ENCODE measurements at regions not wholly inside any gene's neighbourhood (a gene's known extent, or its start where the extent isn't known, plus 50 kb on each side); places are given as distances from the start of the nearest gene placed in this dataset.
A peak's percentile ranks its signal among the peaks of the same experiment; 100 is the strongest.
"Not testable (repeated sequence)": the region's sequence is repeated elsewhere in the genome, so short reads cannot be mapped to it uniquely, and the experiment has no call there.

GRCh38 chr16:75860326-75861053 is 134.2 kb upstream of the CPHXL start:
- Histone ChIP-seq H3K4me1 (ENCODE audit: insufficient read depth, low read length) (peaks cover 23% of the 10 kb centered on the region), H3K4me3 (ENCODE audit: low read length) (peak overlapping the region; percentile 30), H3K9me3 (ENCODE audit: low read length) (no peaks in the 10 kb centered on the region), H3K27me3 (ENCODE audit: insufficient read depth, low read length) (peaks cover 3% of the 10 kb centered on the region), H3K36me3 (ENCODE audit: insufficient read depth, low read length) (no peaks in the 10 kb centered on the region), H2AFZ (ENCODE audit: low read depth, low read length) (peak overlapping the region; percentile 54)

GRCh38 chr16:75861311-75862097 is 135.2 kb upstream of the CPHXL start:
- no peaks in the 10 kb centered on the region for H3K36me3 ChIP-seq (ENCODE audit: insufficient read depth, low read length)
- peaks cover 3% of the 10 kb centered on the region for H3K27me3 ChIP-seq (ENCODE audit: insufficient read depth, low read length)
- peaks cover 23% of the 10 kb centered on the region for H3K4me1 ChIP-seq (ENCODE audit: insufficient read depth, low read length)
- H3K4me3 ChIP-seq (ENCODE audit: low read length) = no peak overlapping the region
- no peaks in the 10 kb centered on the region for H3K9me3 ChIP-seq (ENCODE audit: low read length)
- H2AFZ ChIP-seq (ENCODE audit: low read depth, low read length) = no peak overlapping the region

GRCh38 chr16:75862098-75862386 is 135.8 kb upstream of the CPHXL start:
- Histone ChIP-seq H3K9me3 (ENCODE audit: low read length) (no peaks in the 10 kb centered on the region), H3K4me1 (ENCODE audit: insufficient read depth, low read length) (peaks cover 23% of the 10 kb centered on the region), H3K36me3 (ENCODE audit: insufficient read depth, low read length) (no peaks in the 10 kb centered on the region), H3K4me3 (ENCODE audit: low read length) (no peak overlapping the region), H3K27me3 (ENCODE audit: insufficient read depth, low read length) (peaks cover 3% of the 10 kb centered on the region), H2AFZ (ENCODE audit: low read depth, low read length) (no peak overlapping the region)

GRCh38 chr16:75864243-75864642 is 138.0 kb upstream of the CPHXL start:
- Histone ChIP-seq H3K36me3 (ENCODE audit: insufficient read depth, low read length) (no peaks in the 10 kb centered on the region), H3K27me3 (ENCODE audit: insufficient read depth, low read length) (peaks cover 3% of the 10 kb centered on the region), H3K4me3 (ENCODE audit: low read length) (no peak overlapping the region), H3K4me1 (ENCODE audit: insufficient read depth, low read length) (peaks cover 30% of the 10 kb centered on the region), H3K9me3 (ENCODE audit: low read length) (no peaks in the 10 kb centered on the region), H2AFZ (ENCODE audit: low read depth, low read length) (no peak overlapping the region)

GRCh38 chr16:75865736-75866135 is 139.4 kb upstream of the CPHXL start:
- H3K27me3 ChIP-seq (ENCODE audit: insufficient read depth, low read length) = peaks cover 3% of the 10 kb centered on the region
- no peaks in the 10 kb centered on the region for H3K9me3 ChIP-seq (ENCODE audit: low read length)
- no peaks in the 10 kb centered on the region for H3K36me3 ChIP-seq (ENCODE audit: insufficient read depth, low read length)
- H3K4me1 ChIP-seq (ENCODE audit: insufficient read depth, low read length) = peaks cover 19% of the 10 kb centered on the region
- H2AFZ ChIP-seq (ENCODE audit: low read depth, low read length) = no peak overlapping the region
- no peak overlapping the region for H3K4me3 ChIP-seq (ENCODE audit: low read length)

GRCh38 chr16:75868636-75869632 is 142.6 kb upstream of the CPHXL start:
- peaks cover 7% of the 10 kb centered on the region for H3K4me1 ChIP-seq (ENCODE audit: insufficient read depth, low read length)
- no peaks in the 10 kb centered on the region for H3K36me3 ChIP-seq (ENCODE audit: insufficient read depth, low read length)
- H3K27me3 ChIP-seq (ENCODE audit: insufficient read depth, low read length) = peaks cover 2% of the 10 kb centered on the region
- no peak overlapping the region for H3K4me3 ChIP-seq (ENCODE audit: low read length)
- H2AFZ ChIP-seq (ENCODE audit: low read depth, low read length) = no peak overlapping the region
- H3K9me3 ChIP-seq (ENCODE audit: low read length) = no peaks in the 10 kb centered on the region

- not testable (repeated sequence) for H3K36me3 ChIP-seq (ENCODE audit: insufficient read depth, low read length); H2AFZ ChIP-seq (ENCODE audit: low read depth, low read length)
Observed at GRCh38 chr16:75881280-75881679, 155.0 kb upstream of the CPHXL start.

GRCh38 chr16:75899163-75899562 is 172.9 kb upstream of the CPHXL start:
- Histone ChIP-seq H3K4me1 (ENCODE audit: insufficient read depth, low read length) (peaks cover 5% of the 10 kb centered on the region), H3K27me3 (ENCODE audit: insufficient read depth, low read length) (no peaks in the 10 kb centered on the region), H2AFZ (ENCODE audit: low read depth, low read length) (no peak overlapping the region), H3K36me3 (ENCODE audit: insufficient read depth, low read length) (no peaks in the 10 kb centered on the region), H3K9me3 (ENCODE audit: low read length) (no peaks in the 10 kb centered on the region), H3K4me3 (ENCODE audit: low read length) (no peak overlapping the region)

More at GRCh38 chr16:75881280-75881679, 155.0 kb upstream of the CPHXL start:
- not testable (repeated sequence) for H3K4me1 ChIP-seq (ENCODE audit: insufficient read depth, low read length); H3K9me3 ChIP-seq (ENCODE audit: low read length); H3K4me3 ChIP-seq (ENCODE audit: low read length); H3K27me3 ChIP-seq (ENCODE audit: insufficient read depth, low read length)

- Histone ChIP-seq H3K4me3 (ENCODE audit: low read length) (no peak overlapping the region), H3K36me3 (ENCODE audit: insufficient read depth, low read length) (no peaks in the 10 kb centered on the region), H3K9me3 (ENCODE audit: low read length) (no peaks in the 10 kb centered on the region), H3K4me1 (ENCODE audit: insufficient read depth, low read length) (peaks cover 5% of the 10 kb centered on the region), H2AFZ (ENCODE audit: low read depth, low read length) (no peak overlapping the region), H3K27me3 (ENCODE audit: insufficient read depth, low read length) (no peaks in the 10 kb centered on the region)
Observed at GRCh38 chr16:75908331-75909117, 182.2 kb upstream of the CPHXL start.

GRCh38 chr16:75909746-75910145 is 183.5 kb upstream of the CPHXL start:
- Histone ChIP-seq H3K4me1 (ENCODE audit: insufficient read depth, low read length) (no peaks in the 10 kb centered on the region), H3K36me3 (ENCODE audit: insufficient read depth, low read length) (no peaks in the 10 kb centered on the region), H3K9me3 (ENCODE audit: low read length) (no peaks in the 10 kb centered on the region), H2AFZ (ENCODE audit: low read depth, low read length) (no peak overlapping the region), H3K4me3 (ENCODE audit: low read length) (no peak overlapping the region), H3K27me3 (ENCODE audit: insufficient read depth, low read length) (no peaks in the 10 kb centered on the region)

- Histone ChIP-seq H3K9me3 (ENCODE audit: low read length) (no peaks in the 10 kb centered on the region), H3K4me3 (ENCODE audit: low read length) (no peak overlapping the region), H3K4me1 (ENCODE audit: insufficient read depth, low read length) (no peaks in the 10 kb centered on the region), H2AFZ (ENCODE audit: low read depth, low read length) (no peak overlapping the region), H3K36me3 (ENCODE audit: insufficient read depth, low read length) (no peaks in the 10 kb centered on the region), H3K27me3 (ENCODE audit: insufficient read depth, low read length) (no peaks in the 10 kb centered on the region)
Observed at GRCh38 chr16:75911896-75912295, 185.6 kb upstream of the CPHXL start.

- H3K9me3 ChIP-seq (ENCODE audit: low read length) = no peaks in the 10 kb centered on the region
- no peak overlapping the region for H3K4me3 ChIP-seq (ENCODE audit: low read length)
- H3K36me3 ChIP-seq (ENCODE audit: insufficient read depth, low read length) = no peaks in the 10 kb centered on the region
- H3K4me1 ChIP-seq (ENCODE audit: insufficient read depth, low read length) = no peaks in the 10 kb centered on the region
- H2AFZ ChIP-seq (ENCODE audit: low read depth, low read length) = no peak overlapping the region
- no peaks in the 10 kb centered on the region for H3K27me3 ChIP-seq (ENCODE audit: insufficient read depth, low read length)
Observed at GRCh38 chr16:75913958-75914357, 187.7 kb upstream of the CPHXL start.
